Stimulated activated CD4-positive, alpha-beta T cell treated with anti-CD3 and anti-CD28 coated beads, TNF-alpha, amount 100 ng/mL, for 24 hours (primary cell): ENCODE measurements at regions not wholly inside any gene's neighbourhood (a gene's known extent, or its start where the extent isn't known, plus 50 kb on each side); places are given as distances from the start of the nearest gene placed in this dataset.

Source experiments
- DNase-seq, 3 experiments: peaks; one replicate each; pipeline ENCODE4 v3.0.0-alpha.2; 2020; ENCODE audit warnings: low read depth in 3 of 3

- no peak for DNase-seq
Measured at GRCh38 chr2:104698276-104698675, 155.6 kb upstream of the POU3F3 start.

DNA sequence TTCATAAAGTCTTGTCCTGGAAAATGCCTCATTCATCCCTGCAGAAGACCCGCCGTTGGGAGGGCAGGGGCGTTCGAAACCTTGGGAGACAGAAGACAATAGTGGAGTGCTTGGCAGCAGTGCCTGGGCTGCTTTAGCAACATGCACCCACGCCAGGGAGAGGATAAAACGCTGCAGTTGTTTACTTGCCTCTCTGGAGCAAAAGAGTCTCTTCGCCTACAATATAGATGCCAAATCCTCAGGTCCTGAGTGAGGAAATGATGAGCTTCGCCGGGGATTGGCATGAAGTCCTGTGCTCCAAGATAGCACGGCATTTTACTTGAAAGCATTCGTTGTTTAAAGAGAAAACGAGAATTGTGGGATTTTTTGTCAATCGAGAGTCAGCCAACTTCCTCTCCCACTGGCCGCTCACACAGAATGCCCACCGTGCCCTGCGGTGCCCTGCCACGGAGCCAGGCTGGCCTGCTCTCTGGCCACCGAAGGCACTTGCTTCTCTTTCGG lies 152.5 kb upstream of the POU3F3 start:
- no peak for DNase-seq

- DNase-seq, result no peak
Measured at GRCh38 chr2:104702031-104702850, 151.7 kb upstream of the POU3F3 start.

DNA sequence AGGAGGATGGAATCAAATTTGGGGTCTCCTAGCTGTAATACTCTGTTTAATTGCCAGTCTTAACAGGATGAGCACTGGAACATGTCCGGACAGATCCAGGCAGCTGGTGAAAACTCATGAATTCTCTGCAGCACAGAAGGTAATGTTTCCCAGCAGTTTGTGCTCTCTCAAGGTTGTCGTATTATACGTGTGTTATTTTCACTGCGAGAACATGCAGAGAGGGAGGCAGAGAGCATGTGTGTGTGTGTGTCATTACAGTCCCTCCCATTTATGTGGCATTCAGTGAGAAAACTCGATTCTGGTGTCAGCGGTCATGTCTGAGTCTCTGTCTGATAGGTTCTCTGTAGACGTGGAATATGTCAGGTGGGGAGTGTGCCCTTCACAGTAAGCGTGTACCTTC lies 150.2 kb upstream of the POU3F3 start:
- no peak for DNase-seq

- DNase-seq, result no peak
Measured at GRCh38 chr2:104704496-104705245, 149.2 kb upstream of the POU3F3 start.

DNA sequence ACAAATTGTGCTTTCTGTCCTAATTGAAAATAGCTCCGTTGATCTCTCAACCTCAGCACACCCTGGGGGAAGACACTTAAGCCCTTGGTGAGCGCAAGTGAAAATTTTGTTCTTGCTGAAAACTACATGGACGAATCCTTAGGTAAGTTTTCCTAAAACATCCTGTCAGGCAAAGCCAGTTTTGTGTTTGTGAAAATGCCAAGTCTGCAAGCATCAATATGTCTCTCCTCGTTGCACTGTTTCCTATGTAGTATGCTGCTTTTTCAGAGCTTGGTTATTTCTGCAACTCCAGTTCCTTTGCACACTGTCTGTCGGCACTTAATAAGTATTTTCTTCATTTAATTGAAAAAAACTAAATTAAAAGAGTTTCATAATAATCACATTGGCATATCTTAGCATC lies 146.9 kb upstream of the POU3F3 start:
- DNase-seq, result no peak

- DNase-seq, result no peak
Measured at GRCh38 chr2:104708967-104709366, 144.9 kb upstream of the POU3F3 start.

DNA sequence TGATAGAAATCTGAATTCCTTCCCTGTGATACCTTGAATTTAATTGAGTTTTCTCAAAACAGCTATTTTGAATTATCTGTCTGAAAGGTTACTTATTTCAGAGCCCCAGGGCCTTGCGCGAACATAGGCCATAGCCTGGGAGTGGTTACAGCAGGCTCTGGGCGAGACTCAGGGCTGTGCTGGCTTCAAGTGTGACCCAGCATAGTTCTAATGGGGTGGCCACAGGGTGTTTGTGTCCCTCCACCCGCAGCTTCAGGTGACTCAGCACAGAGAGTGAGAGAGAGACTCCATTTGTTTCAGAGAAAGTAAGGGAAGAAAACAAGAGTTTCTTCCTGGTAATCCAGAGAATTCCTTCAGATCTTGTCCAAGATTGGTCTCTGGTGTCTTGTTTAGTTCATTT lies 137.9 kb upstream of the POU3F3 start:
- DNase-seq, result no peak

DNA sequence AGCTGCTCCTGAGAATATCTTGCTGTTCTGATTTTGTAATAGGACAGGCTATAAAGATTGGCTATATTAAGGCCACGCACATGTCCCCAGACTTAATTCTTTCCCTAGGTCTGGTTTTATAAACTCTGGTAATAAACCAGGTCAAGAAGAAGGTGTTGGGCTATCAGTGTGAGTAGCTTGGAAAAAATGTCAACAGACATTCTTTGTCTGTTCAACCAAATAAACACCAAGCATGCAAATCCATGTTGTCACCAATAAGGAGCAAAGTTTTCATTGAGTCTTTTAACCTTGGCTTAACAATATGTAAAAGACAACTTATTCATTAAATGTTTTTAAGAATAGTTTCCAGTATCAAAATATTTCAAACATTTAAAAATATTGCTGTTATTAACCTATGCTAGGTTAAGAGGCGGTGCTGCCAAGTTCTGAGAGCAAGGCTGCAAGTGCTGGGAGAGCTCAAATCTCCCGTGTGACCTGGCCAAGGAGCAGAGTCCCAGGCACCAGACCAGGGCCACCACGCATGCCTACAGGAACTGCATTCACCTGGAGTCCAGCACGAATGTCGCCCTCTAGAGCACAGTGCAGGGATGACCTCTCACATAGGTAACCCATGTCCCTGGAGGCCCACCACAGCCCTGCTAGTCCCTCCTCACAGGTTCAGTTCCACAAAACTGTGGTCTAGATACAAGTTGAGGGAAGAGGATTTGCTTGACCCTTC lies 120.5 kb upstream of the POU3F3 start:
- DNase-seq, result peak in 1 of 3 experiments; percentile 31

DNA sequence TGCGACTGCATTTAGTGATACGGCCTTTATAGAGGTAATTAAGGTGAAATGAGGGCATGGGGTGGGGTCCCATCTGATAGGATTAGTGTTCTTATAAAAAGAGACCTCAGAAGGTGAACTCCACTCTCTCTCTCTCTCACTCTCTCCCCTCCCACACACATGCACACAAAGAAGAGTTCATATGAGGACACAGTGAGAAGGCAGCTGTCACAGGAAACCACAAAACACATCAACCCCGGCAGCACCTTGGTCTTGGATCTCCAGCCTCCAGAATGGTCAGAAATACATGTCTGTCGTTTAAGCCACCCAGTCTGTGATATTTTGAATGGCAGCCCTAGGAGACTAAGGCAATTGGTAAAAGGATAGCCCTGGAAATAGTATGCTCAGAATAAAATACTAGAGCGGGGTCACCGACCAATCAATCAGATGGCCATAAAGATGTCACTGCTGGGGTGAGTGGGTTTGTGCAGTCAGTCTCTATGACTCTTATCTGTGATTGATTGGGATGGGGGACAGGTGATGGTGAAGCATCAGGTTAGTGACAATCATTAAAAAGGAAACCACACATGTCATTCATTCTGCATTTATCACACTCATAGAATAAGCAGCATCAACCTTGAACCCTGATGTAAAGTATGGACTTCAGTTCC lies 118.9 kb upstream of the POU3F3 start:
- no peak for DNase-seq

DNA sequence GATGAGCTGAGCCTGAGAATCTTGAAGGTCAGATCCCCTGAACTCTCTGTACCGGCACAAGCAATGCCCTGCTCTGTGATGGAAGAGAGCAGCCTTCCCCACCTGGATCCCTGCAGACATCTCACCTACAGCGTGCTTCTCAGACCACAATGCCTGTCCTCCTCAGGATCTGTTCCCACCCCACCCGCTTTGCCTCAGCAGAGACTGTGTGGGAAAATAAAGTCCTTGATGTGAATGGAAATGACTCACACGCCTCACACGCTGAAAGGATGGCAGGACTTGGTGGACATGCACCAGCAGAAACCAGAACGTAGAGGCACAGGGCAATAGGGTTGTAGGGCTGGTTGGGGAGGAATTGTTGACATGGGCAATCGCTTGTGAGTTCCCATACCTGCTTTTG lies 117.9 kb upstream of the POU3F3 start:
- no peak for DNase-seq

GRCh38 chr2:104741860-104742259 lies 112.1 kb upstream of the POU3F3 start:
- no peak for DNase-seq

GRCh38 chr2:104744537-104744936 lies 109.4 kb upstream of the POU3F3 start:
- no peak for DNase-seq

DNA sequence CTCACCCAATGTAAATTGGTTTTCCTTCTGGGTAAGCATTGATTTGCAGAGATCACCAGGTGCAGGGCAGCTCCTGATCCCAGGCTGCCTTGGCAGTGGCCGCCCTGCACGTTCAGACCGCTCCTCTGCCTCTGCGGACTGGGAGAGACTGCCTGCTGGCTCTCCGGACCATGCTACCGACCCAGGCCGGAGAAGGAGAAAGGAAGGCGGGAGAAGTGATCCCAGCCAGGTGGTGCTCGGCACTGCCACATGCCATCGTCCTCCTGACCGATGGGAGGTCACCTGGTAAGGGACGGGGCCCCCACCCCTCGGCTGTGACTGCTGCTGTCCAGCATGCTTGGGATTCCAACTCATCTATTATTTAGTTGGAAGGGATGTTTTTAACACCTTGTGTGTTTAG lies 108.1 kb upstream of the POU3F3 start:
- no peak for DNase-seq

GRCh38 chr2:104746299-104746698 lies 107.6 kb upstream of the POU3F3 start:
- DNase-seq, result no peak

GRCh38 chr2:104746858-104747257 lies 107.1 kb upstream of the POU3F3 start:
- DNase-seq, result no peak

- DNase-seq, result no peak
Measured at GRCh38 chr2:104749856-104750460, 104.0 kb upstream of the POU3F3 start.

- no peak for DNase-seq
Measured at GRCh38 chr2:104752504-104752903, 101.4 kb upstream of the POU3F3 start.

DNA sequence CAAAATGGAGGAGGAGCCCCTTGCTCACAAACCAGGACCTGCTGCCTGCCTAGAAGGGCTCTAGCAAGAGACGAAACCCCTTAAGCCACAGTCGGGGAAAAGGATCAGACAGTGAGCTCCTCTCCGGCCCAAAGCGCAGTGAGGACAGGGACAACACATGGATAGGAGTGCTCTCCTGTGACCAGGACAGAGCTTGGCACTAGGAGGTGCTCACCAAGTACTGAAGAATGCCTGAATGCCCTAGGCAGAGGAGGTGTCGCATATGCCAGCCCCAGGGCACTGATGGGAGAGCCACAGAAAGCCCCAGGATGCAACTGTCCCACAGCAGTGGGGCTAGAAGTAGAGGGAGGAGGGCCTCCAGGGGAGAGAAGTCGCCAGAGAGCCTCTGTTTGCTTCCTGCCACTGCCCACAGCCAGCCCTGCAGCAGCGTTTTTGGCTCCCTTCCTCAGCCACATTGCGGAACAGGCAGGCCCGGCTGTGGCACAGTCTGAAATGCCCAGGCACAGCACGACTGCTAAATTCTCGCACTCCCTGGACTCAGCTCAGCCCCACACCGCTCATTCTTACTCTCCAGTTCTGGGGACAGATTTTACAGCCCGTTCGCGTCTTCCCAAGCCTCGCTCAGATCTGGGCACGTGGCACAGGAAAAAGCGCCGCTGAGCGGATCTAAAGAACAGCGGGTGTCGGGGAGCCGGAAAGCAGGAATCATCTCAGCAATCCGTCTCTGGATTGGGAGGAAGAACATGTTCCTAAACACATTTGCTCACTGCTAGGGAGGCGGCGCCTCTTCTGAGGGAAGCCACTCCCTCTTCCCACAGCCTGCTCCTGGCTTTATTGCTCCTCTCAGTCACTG lies 98.7 kb upstream of the POU3F3 start:
- no peak for DNase-seq

DNA sequence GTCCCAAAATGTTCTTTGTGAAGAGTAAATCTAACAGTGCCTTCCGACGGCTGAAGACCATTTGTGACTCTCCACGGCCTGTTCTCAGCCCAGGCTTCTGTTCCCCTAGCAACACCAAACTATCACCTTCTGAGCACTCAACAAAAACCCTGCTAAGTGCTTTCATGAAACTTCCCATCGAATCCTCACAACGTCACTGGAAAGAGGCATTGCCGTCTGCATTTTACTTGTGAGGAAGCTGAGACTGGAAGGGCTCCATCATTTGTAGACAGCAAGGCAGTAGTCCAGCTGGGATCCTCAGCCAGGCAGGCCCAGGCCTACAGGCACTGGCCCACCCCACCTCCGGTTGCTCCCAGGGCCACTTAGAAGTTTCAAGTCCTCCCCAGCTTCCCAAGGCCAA lies 97.8 kb upstream of the POU3F3 start:
- no peak for DNase-seq

- no peak for DNase-seq
Measured at GRCh38 chr2:104757056-104757455, 96.9 kb upstream of the POU3F3 start.
